ENCODE measurements at regions not wholly inside any gene's neighbourhood (a gene's known extent, or its start where the extent isn't known, plus 50 kb on each side); places are given as distances from the start of the nearest gene placed in this dataset.
"Not testable (repeated sequence)": the region's sequence is repeated elsewhere in the genome, so short reads cannot be mapped to it uniquely, and the experiment has no call there.

- DNase-seq: no peak
These were observed 81.8 kb upstream of the SYN3 start for GRCh38 chr22:33139937-33140336.

GRCh38 chr22:33138333-33138732, 80.2 kb upstream of the SYN3 start:
- DNase-seq: not testable (repeated sequence)

GRCh38 chr22:33130473-33130872, 72.3 kb upstream of the SYN3 start:
- DNase-seq: no peak

- no peak for DNase-seq
These were observed 71.4 kb upstream of the SYN3 start for GRCh38 chr22:33129621-33130020.

- DNase-seq: no peak
These were observed 68.7 kb upstream of the SYN3 start for GRCh38 chr22:33126881-33127280.

- DNase-seq: no peak
These were observed 66.3 kb upstream of the SYN3 start for GRCh38 chr22:33124471-33124870.

GRCh38 chr22:33122439-33122838, 64.3 kb upstream of the SYN3 start:
- not testable (repeated sequence) for DNase-seq

GRCh38 chr22:33119044-33119443, 60.9 kb upstream of the SYN3 start:
- DNase-seq: no peak

- no peak for DNase-seq
These were observed 59.6 kb upstream of the SYN3 start for GRCh38 chr22:33117821-33118220.

GRCh38 chr22:33116841-33117547, 58.8 kb upstream of the SYN3 start:
- no peak for DNase-seq

- DNase-seq: no peak
These were observed 56.4 kb upstream of the SYN3 start for GRCh38 chr22:33114565-33114964.

- DNase-seq: no peak
These were observed 54.4 kb upstream of the SYN3 start for GRCh38 chr22:33112580-33112979.

- DNase-seq: no peak
These were observed 53.3 kb upstream of the SYN3 start for GRCh38 chr22:33111491-33111890.

- no peak for DNase-seq
These were observed 52.5 kb upstream of the SYN3 start for GRCh38 chr22:33110562-33111163.

- DNase-seq: no peak
These were observed 51.6 kb upstream of the SYN3 start for GRCh38 chr22:33109514-33110430.

- DNase-seq: no peak
These were observed 49.9 kb upstream of the SYN3 start for GRCh38 chr22:33108037-33108436.
